Stimulated activated naive CD8-positive, alpha-beta T cell treated with anti-CD3 and anti-CD28 coated beads, Interleukin-15, amount 100 ng/mL, for 72 hours (primary cell): ENCODE measurements at regions not wholly inside any gene's neighbourhood (a gene's known extent, or its start where the extent isn't known, plus 50 kb on each side); places are given as distances from the start of the nearest gene placed in this dataset.
A peak's percentile ranks its signal among the peaks of the same experiment; 100 is the strongest.

Experiments
- ATAC-seq: fragments of 150-1000 bp; cut with Tn5 transposase; 2 replicates; pipeline ENCODE4 v1.10.0; 2021; ENCODE audit warnings: mild to moderate bottlenecking, moderate library complexity
- DNase-seq, 2 donors: peaks; one replicate each; pipeline ENCODE4 v3.0.0; 2021 to 2022
- H3K27ac Mint-ChIP-seq, 2 donors: one replicate each; pipeline ENCODE4 v1.8.0; 2022; ENCODE audit warnings: mild to moderate bottlenecking in 2 of 2, mixed read lengths in 2 of 2, moderate library complexity in 2 of 2
- H3K27me3 Mint-ChIP-seq: one replicate; pipeline ENCODE4 v1.8.0; 2022; ENCODE audit warnings: mixed read lengths
- H3K4me1 Mint-ChIP-seq: one replicate; pipeline ENCODE4 v1.8.0; 2022; ENCODE audit warnings: mild to moderate bottlenecking, mixed read lengths
- H3K4me3 Mint-ChIP-seq, 2 donors: one replicate each; pipeline ENCODE4 v1.8.0; 2022; ENCODE audit warnings: mild to moderate bottlenecking in 2 of 2, mixed read lengths in 2 of 2, moderate library complexity in 1 of 2
- H3K9me3 Mint-ChIP-seq, 2 donors: one replicate each; pipeline ENCODE4 v1.8.0; 2022; ENCODE audit warnings: mixed read lengths in 2 of 2

GRCh38 chr5:5678909-5679308 lies 256.4 kb downstream of the ICE1 start:
- DNase-seq (no peak), ATAC-seq (no peak)
- no peak overlapping the region for H3K27ac Mint-ChIP-seq
- H3K4me1 Mint-ChIP-seq: no peaks in the 10 kb centered on the region
- H3K27me3 Mint-ChIP-seq: peaks cover 22% of the 10 kb centered on the region
- no peak overlapping the region for H3K4me3 Mint-ChIP-seq
- H3K9me3 Mint-ChIP-seq: peaks cover 19 to 40% of the 10 kb centered on the region in 2 donors

GRCh38 chr5:5677738-5678137 lies 255.3 kb downstream of the ICE1 start:
- H3K27me3 Mint-ChIP-seq: peaks cover 22% of the 10 kb centered on the region
- peaks cover 13 to 31% of the 10 kb centered on the region in 2 donors for H3K9me3 Mint-ChIP-seq
- H3K4me3 Mint-ChIP-seq: no peak overlapping the region
- no peaks in the 10 kb centered on the region for H3K4me1 Mint-ChIP-seq
- H3K27ac Mint-ChIP-seq: no peak overlapping the region
- ATAC-seq (no peak), DNase-seq (no peak)

- Mint-ChIP-seq H3K9me3 (peaks cover 13 to 23% of the 10 kb centered on the region in 2 donors), H3K4me3 (no peak overlapping the region), H3K4me1 (no peaks in the 10 kb centered on the region), H3K27me3 (peaks cover 22% of the 10 kb centered on the region), H3K27ac (no peak overlapping the region)
- DNase-seq (no peak), ATAC-seq (no peak)
Measured at GRCh38 chr5:5676218-5676617, 253.7 kb downstream of the ICE1 start.

GRCh38 chr5:5675511-5675910 lies 253.0 kb downstream of the ICE1 start:
- H3K4me1 Mint-ChIP-seq: no peaks in the 10 kb centered on the region
- peaks cover 22% of the 10 kb centered on the region for H3K27me3 Mint-ChIP-seq

GRCh38 chr5:5671823-5672222 lies 249.3 kb downstream of the ICE1 start:
- DNase-seq (no peak), ATAC-seq (no peak)
- Mint-ChIP-seq H3K4me1 (no peaks in the 10 kb centered on the region), H3K27me3 (peaks cover 13% of the 10 kb centered on the region), H3K4me3 (no peak overlapping the region), H3K9me3 (peaks cover 0 to 6% of the 10 kb centered on the region in 2 donors), H3K27ac (no peak overlapping the region)

More at GRCh38 chr5:5675511-5675910, 253.0 kb downstream of the ICE1 start:
- H3K9me3 Mint-ChIP-seq: peaks cover 13 to 23% of the 10 kb centered on the region in 2 donors
- ATAC-seq (no peak), DNase-seq (no peak)
- H3K4me3 Mint-ChIP-seq: no peak overlapping the region
- no peak overlapping the region for H3K27ac Mint-ChIP-seq

- Mint-ChIP-seq H3K9me3 (no peaks in the 10 kb centered on the region), H3K4me3 (no peak overlapping the region), H3K27ac (no peak overlapping the region), H3K27me3 (peaks cover 29% of the 10 kb centered on the region), H3K4me1 (no peaks in the 10 kb centered on the region)
- ATAC-seq (no peak), DNase-seq (no peak)
Measured at GRCh38 chr5:5667136-5667554, 244.7 kb downstream of the ICE1 start.

GRCh38 chr5:5666369-5666768 lies 243.9 kb downstream of the ICE1 start:
- H3K9me3 Mint-ChIP-seq: no peaks in the 10 kb centered on the region
- DNase-seq (no peak), ATAC-seq (no peak)
- H3K27ac Mint-ChIP-seq: no peak overlapping the region
- H3K4me1 Mint-ChIP-seq: no peaks in the 10 kb centered on the region
- H3K4me3 Mint-ChIP-seq: no peak overlapping the region
- H3K27me3 Mint-ChIP-seq: peaks cover 37% of the 10 kb centered on the region

GRCh38 chr5:5666076-5666365 lies 243.5 kb downstream of the ICE1 start:
- H3K27ac Mint-ChIP-seq: no peak overlapping the region
- H3K27me3 Mint-ChIP-seq: peaks cover 40% of the 10 kb centered on the region
- H3K4me1 Mint-ChIP-seq: no peaks in the 10 kb centered on the region
- no peaks in the 10 kb centered on the region for H3K9me3 Mint-ChIP-seq
- no peak overlapping the region for H3K4me3 Mint-ChIP-seq
- no peak for ATAC-seq
- no peak for DNase-seq

- Mint-ChIP-seq H3K27me3 (peaks cover 40% of the 10 kb centered on the region), H3K9me3 (no peaks in the 10 kb centered on the region), H3K4me1 (no peaks in the 10 kb centered on the region), H3K27ac (no peak overlapping the region), H3K4me3 (no peak overlapping the region)
- ATAC-seq: no peak
- no peak for DNase-seq
Measured at GRCh38 chr5:5665225-5666075, 243.0 kb downstream of the ICE1 start.

GRCh38 chr5:5658889-5659465 lies 236.5 kb downstream of the ICE1 start:
- ATAC-seq (no peak), DNase-seq (no peak)
- H3K4me1 Mint-ChIP-seq: no peaks in the 10 kb centered on the region
- peaks cover 64% of the 10 kb centered on the region for H3K27me3 Mint-ChIP-seq
- H3K9me3 Mint-ChIP-seq: no peaks in the 10 kb centered on the region
- no peak overlapping the region for H3K27ac Mint-ChIP-seq
- H3K4me3 Mint-ChIP-seq: no peak overlapping the region

GRCh38 chr5:5658226-5658625 lies 235.7 kb downstream of the ICE1 start:
- Mint-ChIP-seq H3K4me3 (no peak overlapping the region), H3K9me3 (no peaks in the 10 kb centered on the region), H3K27ac (peak overlapping the region in 1 of 2 donors; percentile 15), H3K4me1 (no peaks in the 10 kb centered on the region), H3K27me3 (peaks cover 60% of the 10 kb centered on the region)
- DNase-seq: no peak
- ATAC-seq: no peak

- H3K9me3 Mint-ChIP-seq: peaks cover 0 to 18% of the 10 kb centered on the region in 2 donors
- DNase-seq: no peak
- peaks cover 24% of the 10 kb centered on the region for H3K27me3 Mint-ChIP-seq
- H3K27ac Mint-ChIP-seq: no peak overlapping the region
- H3K4me1 Mint-ChIP-seq: no peaks in the 10 kb centered on the region
- H3K4me3 Mint-ChIP-seq: no peak overlapping the region
- ATAC-seq: no peak
Measured at GRCh38 chr5:5652181-5652580, 229.7 kb downstream of the ICE1 start.

- Mint-ChIP-seq H3K27me3 (peaks cover 13% of the 10 kb centered on the region), H3K4me3 (no peak overlapping the region), H3K9me3 (peaks cover 0 to 18% of the 10 kb centered on the region in 2 donors), H3K27ac (no peak overlapping the region), H3K4me1 (no peaks in the 10 kb centered on the region)
- DNase-seq (no peak), ATAC-seq (no peak)
Measured at GRCh38 chr5:5650949-5651348, 228.5 kb downstream of the ICE1 start.

GRCh38 chr5:5650242-5650641 lies 227.8 kb downstream of the ICE1 start:
- Mint-ChIP-seq H3K4me1 (no peaks in the 10 kb centered on the region), H3K27me3 (peaks cover 8% of the 10 kb centered on the region), H3K9me3 (peaks cover 0 to 18% of the 10 kb centered on the region in 2 donors), H3K27ac (no peak overlapping the region), H3K4me3 (no peak overlapping the region)
- no peak for ATAC-seq
- no peak for DNase-seq

GRCh38 chr5:5649641-5650040 lies 227.2 kb downstream of the ICE1 start:
- Mint-ChIP-seq H3K27ac (no peak overlapping the region), H3K4me3 (no peak overlapping the region), H3K27me3 (peaks cover 6% of the 10 kb centered on the region), H3K9me3 (peaks cover 0 to 18% of the 10 kb centered on the region in 2 donors), H3K4me1 (no peaks in the 10 kb centered on the region)
- no peak for ATAC-seq
- no peak for DNase-seq

GRCh38 chr5:5648694-5649093 lies 226.2 kb downstream of the ICE1 start:
- H3K4me1 Mint-ChIP-seq: no peaks in the 10 kb centered on the region

More at GRCh38 chr5:5648694-5649093, 226.2 kb downstream of the ICE1 start:
- H3K9me3 Mint-ChIP-seq: peaks cover 0 to 18% of the 10 kb centered on the region in 2 donors
- no peak overlapping the region for H3K27ac Mint-ChIP-seq
- no peak overlapping the region for H3K4me3 Mint-ChIP-seq
- DNase-seq (no peak), ATAC-seq (no peak)
- no peaks in the 10 kb centered on the region for H3K27me3 Mint-ChIP-seq
